ENCODE measurements at regions not wholly inside any gene's neighbourhood (a gene's known extent, or its start where the extent isn't known, plus 50 kb on each side); places are given as distances from the start of the nearest gene placed in this dataset.
"Not testable (repeated sequence)": the region's sequence is repeated elsewhere in the genome, so short reads cannot be mapped to it uniquely, and the experiment has no call there.

GRCh38 chr12:68984796-68985573 is 52.0 kb upstream of the CPM start:
- Histone ChIP-seq H3K4me3 (ENCODE audit: low read length) (no peak overlapping the region), H3K9me3 (ENCODE audit: insufficient read depth, low read depth, low read length) (peaks cover 14% of the 10 kb centered on the region; the same call in 1 of the 2 replicates), H3K27ac (ENCODE audit: low read length) (no peak overlapping the region), H3K27me3 (ENCODE audit: insufficient read depth, low read length) (no peaks in the 10 kb centered on the region), H3K4me1 (ENCODE audit: insufficient read depth, low read length) (no peaks in the 10 kb centered on the region), H3K9ac (ENCODE audit: low read depth, low read length) (no peak overlapping the region), H3K36me3 (ENCODE audit: insufficient read depth, low read depth, low read length) (no peaks in the 10 kb centered on the region)

DNA sequence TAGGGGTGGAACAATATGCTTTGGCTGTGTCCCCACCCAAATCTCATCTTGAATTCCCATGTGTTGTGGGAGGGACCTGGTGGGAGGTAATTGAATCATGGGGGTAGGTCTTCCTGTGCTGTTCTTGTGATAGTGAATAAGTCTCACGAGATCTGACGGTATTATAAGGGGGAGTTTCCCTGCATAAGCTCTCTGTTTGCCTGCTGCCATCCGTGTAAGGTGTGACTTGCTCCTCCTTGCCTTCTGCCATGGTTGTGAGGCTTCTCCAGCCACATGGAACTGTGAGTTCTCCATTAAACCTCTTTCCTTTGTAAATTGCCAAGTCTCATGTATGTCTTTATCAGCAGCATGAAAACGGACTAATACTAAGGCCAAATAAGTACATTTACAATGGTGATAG is 64.6 kb upstream of the CPM start:
- H3K27ac ChIP-seq (ENCODE audit: low read length); H3K27me3 ChIP-seq (ENCODE audit: insufficient read depth, low read length); H3K4me1 ChIP-seq (ENCODE audit: insufficient read depth, low read length); H3K4me3 ChIP-seq (ENCODE audit: low read length); H3K9ac ChIP-seq (ENCODE audit: low read depth, low read length); H3K36me3 ChIP-seq (ENCODE audit: insufficient read depth, low read depth, low read length); H3K9me3 ChIP-seq (ENCODE audit: insufficient read depth, low read depth, low read length): not testable (repeated sequence)

DNA sequence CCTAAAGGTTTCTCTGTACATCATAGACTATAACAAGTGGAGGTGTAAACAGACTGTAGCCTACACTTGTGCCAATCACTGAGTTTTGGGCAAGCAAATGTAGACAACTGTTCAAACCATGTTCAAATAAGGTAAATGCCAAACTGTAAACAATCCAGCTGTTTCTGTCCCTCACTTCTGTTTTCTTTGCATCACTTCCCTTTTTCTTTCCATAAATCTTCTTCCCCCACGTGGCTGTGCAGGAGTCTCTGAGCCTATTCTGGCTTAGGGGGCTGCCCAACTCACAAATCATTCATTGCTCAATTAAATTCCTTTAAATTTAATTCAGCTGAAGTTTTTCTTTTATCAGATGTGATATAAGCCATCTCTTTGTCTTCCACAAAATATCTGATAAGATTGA is 65.1 kb upstream of the CPM start:
- Histone ChIP-seq H3K27ac (ENCODE audit: low read length) (no peak overlapping the region), H3K4me3 (ENCODE audit: low read length) (no peak overlapping the region), H3K9me3 (ENCODE audit: insufficient read depth, low read depth, low read length) (no peaks in the 10 kb centered on the region), H3K9ac (ENCODE audit: low read depth, low read length) (no peak overlapping the region), H3K4me1 (ENCODE audit: insufficient read depth, low read length) (no peaks in the 10 kb centered on the region), H3K27me3 (ENCODE audit: insufficient read depth, low read length) (no peaks in the 10 kb centered on the region), H3K36me3 (ENCODE audit: insufficient read depth, low read depth, low read length) (no peaks in the 10 kb centered on the region)

GRCh38 chr12:69000074-69000473 is 67.1 kb upstream of the CPM start:
- Histone ChIP-seq H3K9me3 (ENCODE audit: insufficient read depth, low read depth, low read length) (no peaks in the 10 kb centered on the region), H3K36me3 (ENCODE audit: insufficient read depth, low read depth, low read length) (no peaks in the 10 kb centered on the region), H3K27ac (ENCODE audit: low read length) (no peak overlapping the region), H3K4me1 (ENCODE audit: insufficient read depth, low read length) (no peaks in the 10 kb centered on the region), H3K27me3 (ENCODE audit: insufficient read depth, low read length) (no peaks in the 10 kb centered on the region), H3K9ac (ENCODE audit: low read depth, low read length) (no peak overlapping the region), H3K4me3 (ENCODE audit: low read length) (no peak overlapping the region)

- Histone ChIP-seq H3K27ac (ENCODE audit: low read length) (no peak overlapping the region), H3K27me3 (ENCODE audit: insufficient read depth, low read length) (peaks cover 6% of the 10 kb centered on the region; the same call in 1 of the 2 replicates), H3K4me1 (ENCODE audit: insufficient read depth, low read length) (no peaks in the 10 kb centered on the region), H3K9me3 (ENCODE audit: insufficient read depth, low read depth, low read length) (no peaks in the 10 kb centered on the region), H3K9ac (ENCODE audit: low read depth, low read length) (no peak overlapping the region), H3K36me3 (ENCODE audit: insufficient read depth, low read depth, low read length) (no peaks in the 10 kb centered on the region), H3K4me3 (ENCODE audit: low read length) (no peak overlapping the region)
Observed at GRCh38 chr12:69000540-69001243, 67.7 kb upstream of the CPM start.

- Histone ChIP-seq H3K9me3 (ENCODE audit: insufficient read depth, low read depth, low read length) (no peaks in the 10 kb centered on the region), H3K9ac (ENCODE audit: low read depth, low read length) (no peak overlapping the region), H3K27ac (ENCODE audit: low read length) (no peak overlapping the region), H3K27me3 (ENCODE audit: insufficient read depth, low read length) (peaks cover 11% of the 10 kb centered on the region; the same call in 1 of the 2 replicates), H3K36me3 (ENCODE audit: insufficient read depth, low read depth, low read length) (no peaks in the 10 kb centered on the region), H3K4me1 (ENCODE audit: insufficient read depth, low read length) (no peaks in the 10 kb centered on the region), H3K4me3 (ENCODE audit: low read length) (no peak overlapping the region)
Observed at GRCh38 chr12:69001251-69001650, 68.3 kb upstream of the CPM start.

DNA sequence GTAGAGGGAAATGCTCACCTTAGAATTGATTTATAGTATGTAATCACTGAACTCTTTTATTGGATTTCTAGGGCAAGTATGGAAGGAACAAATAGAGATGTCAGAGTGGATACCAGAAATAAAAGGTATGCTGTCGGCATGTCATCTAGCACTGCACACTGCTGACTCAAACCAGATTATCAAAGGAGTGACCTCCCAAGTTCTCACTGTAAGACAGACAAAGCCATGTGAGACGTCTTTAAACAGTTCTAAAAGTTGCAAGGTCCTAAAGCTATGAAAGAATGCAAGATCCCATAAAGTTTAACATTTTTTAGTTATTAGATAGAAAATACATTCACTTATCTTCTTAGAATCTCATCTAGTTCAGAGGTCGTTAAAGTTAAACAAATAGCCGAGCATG is 70.0 kb upstream of the CPM start:
- no peak overlapping the region for H3K27ac ChIP-seq (ENCODE audit: low read length)
- H3K9ac ChIP-seq (ENCODE audit: low read depth, low read length): no peak overlapping the region
- no peaks in the 10 kb centered on the region for H3K9me3 ChIP-seq (ENCODE audit: insufficient read depth, low read depth, low read length)
- peaks cover 13% of the 10 kb centered on the region for H3K4me1 ChIP-seq (ENCODE audit: insufficient read depth, low read length)
- no peaks in the 10 kb centered on the region for H3K36me3 ChIP-seq (ENCODE audit: insufficient read depth, low read depth, low read length)
- no peak overlapping the region for H3K4me3 ChIP-seq (ENCODE audit: low read length)
- H3K27me3 ChIP-seq (ENCODE audit: insufficient read depth, low read length): peaks cover 20% of the 10 kb centered on the region; the same call in 1 of the 2 replicates

- Histone ChIP-seq H3K27ac (ENCODE audit: low read length) (no peak overlapping the region), H3K4me3 (ENCODE audit: low read length) (no peak overlapping the region), H3K9me3 (ENCODE audit: insufficient read depth, low read depth, low read length) (no peaks in the 10 kb centered on the region), H3K9ac (ENCODE audit: low read depth, low read length) (no peak overlapping the region), H3K27me3 (ENCODE audit: insufficient read depth, low read length) (peaks cover 20% of the 10 kb centered on the region; the same call in 1 of the 2 replicates), H3K4me1 (ENCODE audit: insufficient read depth, low read length) (peaks cover 20% of the 10 kb centered on the region), H3K36me3 (ENCODE audit: insufficient read depth, low read depth, low read length) (no peaks in the 10 kb centered on the region)
Observed at GRCh38 chr12:69003991-69004390, 71.0 kb upstream of the CPM start.

GRCh38 chr12:69007101-69007854 is 74.3 kb upstream of the CPM start:
- Histone ChIP-seq H3K4me1 (ENCODE audit: insufficient read depth, low read length) (peaks cover 20% of the 10 kb centered on the region), H3K27ac (ENCODE audit: low read length) (no peak overlapping the region), H3K36me3 (ENCODE audit: insufficient read depth, low read depth, low read length) (no peaks in the 10 kb centered on the region), H3K9me3 (ENCODE audit: insufficient read depth, low read depth, low read length) (no peaks in the 10 kb centered on the region), H3K27me3 (ENCODE audit: insufficient read depth, low read length) (peaks cover 20% of the 10 kb centered on the region; the same call in 1 of the 2 replicates), H3K9ac (ENCODE audit: low read depth, low read length) (no peak overlapping the region), H3K4me3 (ENCODE audit: low read length) (peak overlapping the region; percentile 31; the same call in 1 of the 2 replicates)

DNA sequence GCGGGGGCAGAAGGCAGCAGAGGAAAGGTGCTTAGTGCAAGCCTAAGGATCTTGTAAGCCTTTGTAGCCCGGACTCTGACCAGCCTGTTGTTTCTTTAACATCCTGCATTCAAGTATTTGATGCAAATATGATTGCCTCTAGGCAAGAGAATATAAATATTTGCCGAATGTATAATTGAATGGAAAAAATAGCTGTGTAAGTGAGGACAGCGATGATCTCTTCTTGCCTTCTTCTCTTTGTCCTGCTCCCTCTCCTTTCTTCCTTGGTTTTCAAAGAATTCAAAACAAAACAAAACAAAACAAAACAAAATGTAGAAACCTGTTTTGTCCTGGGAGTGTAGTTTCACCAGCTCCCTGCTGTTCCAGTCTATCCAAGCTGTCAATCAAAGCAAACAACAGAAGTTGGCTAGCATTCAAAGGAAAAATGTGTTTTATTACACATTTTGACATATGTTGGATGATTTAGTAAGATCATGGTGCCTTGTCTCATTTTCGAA is 74.9 kb upstream of the CPM start:
- Histone ChIP-seq H3K27ac (ENCODE audit: low read length) (no peak overlapping the region), H3K36me3 (ENCODE audit: insufficient read depth, low read depth, low read length) (no peaks in the 10 kb centered on the region), H3K9me3 (ENCODE audit: insufficient read depth, low read depth, low read length) (no peaks in the 10 kb centered on the region), H3K4me3 (ENCODE audit: low read length) (peak overlapping the region; percentile 31; the same call in 1 of the 2 replicates), H3K27me3 (ENCODE audit: insufficient read depth, low read length) (peaks cover 20% of the 10 kb centered on the region; the same call in 1 of the 2 replicates), H3K4me1 (ENCODE audit: insufficient read depth, low read length) (peaks cover 20% of the 10 kb centered on the region), H3K9ac (ENCODE audit: low read depth, low read length) (no peak overlapping the region; the same call in 1 of the 2 replicates)

GRCh38 chr12:69008520-69008919 is 75.5 kb upstream of the CPM start:
- peaks cover 20% of the 10 kb centered on the region for H3K4me1 ChIP-seq (ENCODE audit: insufficient read depth, low read length)
- no peaks in the 10 kb centered on the region for H3K36me3 ChIP-seq (ENCODE audit: insufficient read depth, low read depth, low read length)
- no peak overlapping the region for H3K27ac ChIP-seq (ENCODE audit: low read length)
- H3K9ac ChIP-seq (ENCODE audit: low read depth, low read length): no peak overlapping the region
- no peak overlapping the region for H3K4me3 ChIP-seq (ENCODE audit: low read length)
- no peaks in the 10 kb centered on the region for H3K9me3 ChIP-seq (ENCODE audit: insufficient read depth, low read depth, low read length)
- H3K27me3 ChIP-seq (ENCODE audit: insufficient read depth, low read length): peaks cover 20% of the 10 kb centered on the region; the same call in 1 of the 2 replicates

Data from iPS-20b (cell line).